HG03442 (cell line): ENCODE measurements at regions not wholly inside any gene's neighbourhood (a gene's known extent, or its start where the extent isn't known, plus 50 kb on each side); places are given as distances from the start of the nearest gene placed in this dataset.
"Not testable (repeated sequence)": the region's sequence is repeated elsewhere in the genome, so short reads cannot be mapped to it uniquely, and the experiment has no call there.

Experiments
- ATAC-seq: cut with Tn5 transposase; IDR thresholded peaks from one replicate; pipeline ENCODE4 v1.9.1; 2021; ENCODE audit warnings: mild to moderate bottlenecking, moderate library complexity; ENCODE audit not compliant: unreplicated experiment

GRCh38 chr16:16613212-16613611 lies 234.3 kb downstream of the NPIPA7 start:
- ATAC-seq: not testable (repeated sequence)

- not testable (repeated sequence) for ATAC-seq
Observed at GRCh38 chr16:16614484-16614883, 235.5 kb downstream of the NPIPA7 start.

GRCh38 chr16:16618963-16619465 lies 240.1 kb downstream of the NPIPA7 start:
- ATAC-seq: not testable (repeated sequence)

GRCh38 chr16:16624367-16624766 lies 245.4 kb downstream of the NPIPA7 start:
- not testable (repeated sequence) for ATAC-seq

- ATAC-seq: not testable (repeated sequence)
Observed at GRCh38 chr16:16625140-16625539, 246.2 kb downstream of the NPIPA7 start.

- not testable (repeated sequence) for ATAC-seq
Observed at GRCh38 chr16:16627865-16628264, 248.9 kb downstream of the NPIPA7 start.

- ATAC-seq: not testable (repeated sequence)
Observed at GRCh38 chr16:16638231-16638630, 259.3 kb downstream of the NPIPA7 start.

- ATAC-seq: not testable (repeated sequence)
Observed at GRCh38 chr16:16638714-16639113, 259.8 kb downstream of the NPIPA7 start.

- not testable (repeated sequence) for ATAC-seq
Observed at GRCh38 chr16:16643828-16644227, 264.9 kb downstream of the NPIPA7 start.

GRCh38 chr16:16648002-16648401 lies 269.1 kb downstream of the NPIPA7 start:
- ATAC-seq: not testable (repeated sequence)

- ATAC-seq: not testable (repeated sequence)
Observed at GRCh38 chr16:16672180-16672812, 293.4 kb downstream of the NPIPA7 start.

- not testable (repeated sequence) for ATAC-seq
Observed at GRCh38 chr16:16674820-16675219, 295.9 kb downstream of the NPIPA7 start.

- ATAC-seq: not testable (repeated sequence)
Observed at GRCh38 chr16:16721849-16722248, 342.9 kb downstream of the NPIPA7 start.

GRCh38 chr16:16722666-16723065 lies 343.7 kb downstream of the NPIPA7 start:
- not testable (repeated sequence) for ATAC-seq

- not testable (repeated sequence) for ATAC-seq
Observed at GRCh38 chr16:16723819-16724519, 345.0 kb downstream of the NPIPA7 start.

GRCh38 chr16:16727048-16727447 lies 348.1 kb downstream of the NPIPA7 start:
- not testable (repeated sequence) for ATAC-seq

- ATAC-seq: not testable (repeated sequence)
Observed at GRCh38 chr16:16742573-16742972, 363.6 kb downstream of the NPIPA7 start.

- ATAC-seq: not testable (repeated sequence)
Observed at GRCh38 chr16:16754992-16755667, 376.2 kb downstream of the NPIPA7 start.

GRCh38 chr16:16763449-16763848 lies 384.5 kb downstream of the NPIPA7 start:
- ATAC-seq: no peak

- not testable (repeated sequence) for ATAC-seq
Observed at GRCh38 chr16:16770717-16771116, 391.8 kb downstream of the NPIPA7 start.

- no peak for ATAC-seq
Observed at GRCh38 chr16:16774389-16774788, 395.4 kb downstream of the NPIPA7 start.
